ENCODE measurements at regions not wholly inside any gene's neighbourhood (a gene's known extent, or its start where the extent isn't known, plus 50 kb on each side); places are given as distances from the start of the nearest gene placed in this dataset.
"Not testable (repeated sequence)": the region's sequence is repeated elsewhere in the genome, so short reads cannot be mapped to it uniquely, and the experiment has no call there.

- not testable (repeated sequence) for DNase-seq; H3K9me3 ChIP-seq (ENCODE audit: control insufficient read depth, low read length); H3K27ac ChIP-seq (ENCODE audit: insufficient read depth, low read length, poor library complexity, severe bottlenecking); H3K27me3 ChIP-seq (replicated peaks; ENCODE audit: control insufficient read depth, insufficient read depth, low read length, poor library complexity, severe bottlenecking); H3K4me3 ChIP-seq (ENCODE audit: insufficient read depth, low read depth, low read length, poor library complexity, severe bottlenecking); H3K4me1 ChIP-seq (ENCODE audit: control insufficient read depth, insufficient read depth, low read length, poor library complexity, severe bottlenecking); H3K36me3 ChIP-seq (ENCODE audit: control insufficient read depth, insufficient read depth, low read length)
These were observed 157.4 kb downstream of the CRLF3 start for GRCh38 chr17:30666838-30667656.

- not testable (repeated sequence) for H3K9me3 ChIP-seq (ENCODE audit: control insufficient read depth, low read length); H3K36me3 ChIP-seq (ENCODE audit: control insufficient read depth, insufficient read depth, low read length); H3K4me1 ChIP-seq (ENCODE audit: control insufficient read depth, insufficient read depth, low read length, poor library complexity, severe bottlenecking); H3K27me3 ChIP-seq (replicated peaks; ENCODE audit: control insufficient read depth, insufficient read depth, low read length, poor library complexity, severe bottlenecking); H3K27ac ChIP-seq (ENCODE audit: insufficient read depth, low read length, poor library complexity, severe bottlenecking); H3K4me3 ChIP-seq (ENCODE audit: insufficient read depth, low read depth, low read length, poor library complexity, severe bottlenecking); DNase-seq
These were observed 160.6 kb downstream of the CRLF3 start for GRCh38 chr17:30663727-30664455.

- H3K36me3 ChIP-seq (ENCODE audit: control insufficient read depth, insufficient read depth, low read length); DNase-seq; H3K4me1 ChIP-seq (ENCODE audit: control insufficient read depth, insufficient read depth, low read length, poor library complexity, severe bottlenecking); H3K9me3 ChIP-seq (ENCODE audit: control insufficient read depth, low read length); H3K27me3 ChIP-seq (replicated peaks; ENCODE audit: control insufficient read depth, insufficient read depth, low read length, poor library complexity, severe bottlenecking); H3K4me3 ChIP-seq (ENCODE audit: insufficient read depth, low read depth, low read length, poor library complexity, severe bottlenecking); H3K27ac ChIP-seq (ENCODE audit: insufficient read depth, low read length, poor library complexity, severe bottlenecking): not testable (repeated sequence)
These were observed 167.3 kb downstream of the CRLF3 start for GRCh38 chr17:30657148-30657547.

- not testable (repeated sequence) for DNase-seq
These were observed 171.5 kb downstream of the CRLF3 start for GRCh38 chr17:30653038-30653437.

GRCh38 chr17:30650149-30650548, 172.9 kb downstream of the GOSR1 start:
- not testable (repeated sequence) for H3K27ac ChIP-seq (ENCODE audit: insufficient read depth, low read length, poor library complexity, severe bottlenecking); DNase-seq; H3K4me1 ChIP-seq (ENCODE audit: control insufficient read depth, insufficient read depth, low read length, poor library complexity, severe bottlenecking); H3K4me3 ChIP-seq (ENCODE audit: insufficient read depth, low read depth, low read length, poor library complexity, severe bottlenecking); H3K9me3 ChIP-seq (ENCODE audit: control insufficient read depth, low read length); H3K27me3 ChIP-seq (replicated peaks; ENCODE audit: control insufficient read depth, insufficient read depth, low read length, poor library complexity, severe bottlenecking); H3K36me3 ChIP-seq (ENCODE audit: control insufficient read depth, insufficient read depth, low read length)

More at GRCh38 chr17:30653038-30653437, 171.5 kb downstream of the CRLF3 start:
- H3K27ac ChIP-seq (ENCODE audit: insufficient read depth, low read length, poor library complexity, severe bottlenecking); H3K36me3 ChIP-seq (ENCODE audit: control insufficient read depth, insufficient read depth, low read length); H3K4me1 ChIP-seq (ENCODE audit: control insufficient read depth, insufficient read depth, low read length, poor library complexity, severe bottlenecking); H3K4me3 ChIP-seq (ENCODE audit: insufficient read depth, low read depth, low read length, poor library complexity, severe bottlenecking); H3K9me3 ChIP-seq (ENCODE audit: control insufficient read depth, low read length); H3K27me3 ChIP-seq (replicated peaks; ENCODE audit: control insufficient read depth, insufficient read depth, low read length, poor library complexity, severe bottlenecking): not testable (repeated sequence)

- not testable (repeated sequence) for H3K4me1 ChIP-seq (ENCODE audit: control insufficient read depth, insufficient read depth, low read length, poor library complexity, severe bottlenecking); H3K27ac ChIP-seq (ENCODE audit: insufficient read depth, low read length, poor library complexity, severe bottlenecking); H3K9me3 ChIP-seq (ENCODE audit: control insufficient read depth, low read length)
These were observed 170.9 kb downstream of the GOSR1 start for GRCh38 chr17:30648015-30648620.

GRCh38 chr17:30645875-30646274, 168.7 kb downstream of the GOSR1 start:
- not testable (repeated sequence) for H3K36me3 ChIP-seq (ENCODE audit: control insufficient read depth, insufficient read depth, low read length); H3K9me3 ChIP-seq (ENCODE audit: control insufficient read depth, low read length)

More at GRCh38 chr17:30648015-30648620, 170.9 kb downstream of the GOSR1 start:
- not testable (repeated sequence) for H3K4me3 ChIP-seq (ENCODE audit: insufficient read depth, low read depth, low read length, poor library complexity, severe bottlenecking); H3K36me3 ChIP-seq (ENCODE audit: control insufficient read depth, insufficient read depth, low read length); H3K27me3 ChIP-seq (replicated peaks; ENCODE audit: control insufficient read depth, insufficient read depth, low read length, poor library complexity, severe bottlenecking); DNase-seq

GRCh38 chr17:30644713-30645112, 167.5 kb downstream of the GOSR1 start:
- not testable (repeated sequence) for H3K27ac ChIP-seq (ENCODE audit: insufficient read depth, low read length, poor library complexity, severe bottlenecking); H3K4me1 ChIP-seq (ENCODE audit: control insufficient read depth, insufficient read depth, low read length, poor library complexity, severe bottlenecking); H3K36me3 ChIP-seq (ENCODE audit: control insufficient read depth, insufficient read depth, low read length); H3K27me3 ChIP-seq (replicated peaks; ENCODE audit: control insufficient read depth, insufficient read depth, low read length, poor library complexity, severe bottlenecking); H3K9me3 ChIP-seq (ENCODE audit: control insufficient read depth, low read length); H3K4me3 ChIP-seq (ENCODE audit: insufficient read depth, low read depth, low read length, poor library complexity, severe bottlenecking); DNase-seq

More at GRCh38 chr17:30645875-30646274, 168.7 kb downstream of the GOSR1 start:
- not testable (repeated sequence) for H3K4me3 ChIP-seq (ENCODE audit: insufficient read depth, low read depth, low read length, poor library complexity, severe bottlenecking); H3K27ac ChIP-seq (ENCODE audit: insufficient read depth, low read length, poor library complexity, severe bottlenecking); DNase-seq; H3K4me1 ChIP-seq (ENCODE audit: control insufficient read depth, insufficient read depth, low read length, poor library complexity, severe bottlenecking); H3K27me3 ChIP-seq (replicated peaks; ENCODE audit: control insufficient read depth, insufficient read depth, low read length, poor library complexity, severe bottlenecking)

- not testable (repeated sequence) for H3K36me3 ChIP-seq (ENCODE audit: control insufficient read depth, insufficient read depth, low read length); DNase-seq; H3K27me3 ChIP-seq (replicated peaks; ENCODE audit: control insufficient read depth, insufficient read depth, low read length, poor library complexity, severe bottlenecking); H3K4me3 ChIP-seq (ENCODE audit: insufficient read depth, low read depth, low read length, poor library complexity, severe bottlenecking); H3K27ac ChIP-seq (ENCODE audit: insufficient read depth, low read length, poor library complexity, severe bottlenecking); H3K4me1 ChIP-seq (ENCODE audit: control insufficient read depth, insufficient read depth, low read length, poor library complexity, severe bottlenecking); H3K9me3 ChIP-seq (ENCODE audit: control insufficient read depth, low read length)
These were observed 167.1 kb downstream of the GOSR1 start for GRCh38 chr17:30644287-30644686.

GRCh38 chr17:30641428-30641827, 164.2 kb downstream of the GOSR1 start:
- not testable (repeated sequence) for H3K27ac ChIP-seq (ENCODE audit: insufficient read depth, low read length, poor library complexity, severe bottlenecking); H3K4me3 ChIP-seq (ENCODE audit: insufficient read depth, low read depth, low read length, poor library complexity, severe bottlenecking); H3K4me1 ChIP-seq (ENCODE audit: control insufficient read depth, insufficient read depth, low read length, poor library complexity, severe bottlenecking); DNase-seq; H3K9me3 ChIP-seq (ENCODE audit: control insufficient read depth, low read length); H3K27me3 ChIP-seq (replicated peaks; ENCODE audit: control insufficient read depth, insufficient read depth, low read length, poor library complexity, severe bottlenecking); H3K36me3 ChIP-seq (ENCODE audit: control insufficient read depth, insufficient read depth, low read length)

Data from effector memory CD4-positive, alpha-beta T cell (primary cell).